Uterus (tissue), 3 donors: ENCODE measurements at regions not wholly inside any gene's neighbourhood (a gene's known extent, or its start where the extent isn't known, plus 50 kb on each side); places are given as distances from the start of the nearest gene placed in this dataset.

Experiments used
- DNase-seq, 2 donors: peaks; one replicate each; pipeline ENCODE4 v3.0.0-alpha.2; 2019 to 2020
- H3K27ac ChIP-seq, 2 donors: fragments of 200-600 bp; sonication (generic); 1 replicate in 1 of 2; 2 replicates in 1 of 2; pipeline ENCODE4 v1.5.1; 2016 to 2018
- H3K27me3 ChIP-seq, 2 donors: fragments of 200-600 bp; sonication (generic); one replicate each; pipeline ENCODE4 v1.5.1; 2018 to 2019; ENCODE audit warnings: control low read depth in 1 of 2
- H3K36me3 ChIP-seq, 2 donors: fragments of 200-600 bp; sonication (generic); one replicate each; pipeline ENCODE4 v1.5.1; 2019; ENCODE audit warnings: control low read depth in 1 of 2
- H3K4me1 ChIP-seq, 2 donors: fragments of 200-600 bp; sonication (generic); one replicate each; pipeline ENCODE4 v1.5.1; 2018 to 2019; ENCODE audit warnings: control low read depth in 1 of 2
- H3K4me3 ChIP-seq, 2 donors: fragments of 200-600 bp; sonication (generic); 1 replicate in 1 of 2; 2 replicates in 1 of 2; pipeline ENCODE4 v1.5.1; 2018 to 2019; ENCODE audit warnings: mild to moderate bottlenecking in 1 of 2
- H3K9me3 ChIP-seq, 2 donors: fragments of 200-600 bp; sonication (generic); one replicate each; pipeline ENCODE4 v1.5.1; 2019; ENCODE audit warnings: control low read depth in 1 of 2
- CTCF ChIP-seq, 4 experiments: fragments of 200-600 bp in 2 of 4; fragments of 450-650 bp in 2 of 4; sonication (generic) in 2 of 4; IDR thresholded peaks; one replicate each; pipeline ENCODE4 v1.5.1; 2016 to 2019; ENCODE audit warnings: antibody characterized with exemption in 4 of 4, mild to moderate bottlenecking in 2 of 4, moderate library complexity in 1 of 4
- POLR2A ChIP-seq, 2 donors: fragments of 450-650 bp; IDR thresholded peaks; one replicate each; pipeline ENCODE4 v1.6.1; 2016; ENCODE audit warnings: antibody characterized with exemption in 2 of 2, mild to moderate bottlenecking in 1 of 2, moderate library complexity in 1 of 2
- intact Hi-C: fragments of 100-400 bp; cut with DNase I; formaldehyde crosslinking; loops from one replicate; pipeline ENCODE4 v1.15.1; 2023; ENCODE audit warnings: low total_unique reads
- donor health status: DM: yes; HTN: yes; CAD: no.

GRCh38 chr13:73684750-73685149 lies 449.5 kb downstream of the KLF12 start:
- TF ChIP-seq CTCF (IDR thresholded peaks at IDR 0.05) = no peak
- no peak for TF ChIP-seq POLR2A (IDR thresholded peaks at IDR 0.05)
- no peak overlapping the region for H3K4me3 ChIP-seq
- H3K4me1 ChIP-seq = no peaks in the 10 kb centered on the region
- H3K27me3 ChIP-seq = no peaks in the 10 kb centered on the region
- H3K36me3 ChIP-seq = no peaks in the 10 kb centered on the region
- intact Hi-C loops = no loop called here
- no peak for DNase-seq
- H3K27ac ChIP-seq = no peak overlapping the region
- no peaks in the 10 kb centered on the region for H3K9me3 ChIP-seq

GRCh38 chr13:73684286-73684685 lies 449.9 kb downstream of the KLF12 start:
- intact Hi-C loops = no loop called here
- Histone ChIP-seq H3K27ac (no peak overlapping the region), H3K9me3 (no peaks in the 10 kb centered on the region), H3K27me3 (no peaks in the 10 kb centered on the region), H3K36me3 (no peaks in the 10 kb centered on the region), H3K4me1 (no peaks in the 10 kb centered on the region), H3K4me3 (no peak overlapping the region)
- no peak for TF ChIP-seq CTCF (IDR thresholded peaks at IDR 0.05)
- no peak for TF ChIP-seq POLR2A (IDR thresholded peaks at IDR 0.05)
- no peak for DNase-seq

- H3K9me3 ChIP-seq = no peaks in the 10 kb centered on the region
- no peaks in the 10 kb centered on the region for H3K27me3 ChIP-seq
- H3K36me3 ChIP-seq = no peaks in the 10 kb centered on the region
- H3K27ac ChIP-seq = no peak overlapping the region
- no peak for DNase-seq
- TF ChIP-seq POLR2A (IDR thresholded peaks at IDR 0.05) (no peak), CTCF (IDR thresholded peaks at IDR 0.05) (no peak)
- intact Hi-C loops = no loop called here
- no peak overlapping the region for H3K4me3 ChIP-seq
- no peaks in the 10 kb centered on the region for H3K4me1 ChIP-seq
Observed at GRCh38 chr13:73683746-73684145, 450.5 kb downstream of the KLF12 start.

- H3K36me3 ChIP-seq = no peaks in the 10 kb centered on the region
- H3K4me1 ChIP-seq = no peaks in the 10 kb centered on the region
- H3K27ac ChIP-seq = no peak overlapping the region
- H3K9me3 ChIP-seq = no peaks in the 10 kb centered on the region
- DNase-seq = no peak
- TF ChIP-seq POLR2A (IDR thresholded peaks at IDR 0.05) (no peak), CTCF (IDR thresholded peaks at IDR 0.05) (no peak)
- H3K27me3 ChIP-seq = no peaks in the 10 kb centered on the region
- no peak overlapping the region for H3K4me3 ChIP-seq
- intact Hi-C loops = no loop called here
Observed at GRCh38 chr13:73681779-73682178, 452.4 kb downstream of the KLF12 start.

GRCh38 chr13:73681015-73681414 lies 453.2 kb downstream of the KLF12 start:
- no peak for TF ChIP-seq POLR2A (IDR thresholded peaks at IDR 0.05)
- no peak for TF ChIP-seq CTCF (IDR thresholded peaks at IDR 0.05)
- Histone ChIP-seq H3K27ac (no peak overlapping the region), H3K27me3 (no peaks in the 10 kb centered on the region), H3K4me3 (no peak overlapping the region), H3K4me1 (no peaks in the 10 kb centered on the region), H3K36me3 (no peaks in the 10 kb centered on the region), H3K9me3 (no peaks in the 10 kb centered on the region)
- no peak for DNase-seq
- intact Hi-C loops = no loop called here
